ENCODE measurements at regions not wholly inside any gene's neighbourhood (a gene's known extent, or its start where the extent isn't known, plus 50 kb on each side); places are given as distances from the start of the nearest gene placed in this dataset.
"Not testable (repeated sequence)": the region's sequence is repeated elsewhere in the genome, so short reads cannot be mapped to it uniquely, and the experiment has no call there.

GRCh38 chr13:105764486-105764885 is 771.0 kb downstream of the EFNB2 start:
- DNase-seq, result no peak

- DNase-seq, result no peak
Observed at GRCh38 chr13:105763851-105764250, 771.6 kb downstream of the EFNB2 start.

GRCh38 chr13:105762096-105762495 is 773.4 kb downstream of the EFNB2 start:
- no peak for DNase-seq

GRCh38 chr13:105758918-105759860 is 776.3 kb downstream of the EFNB2 start:
- no peak for DNase-seq

GRCh38 chr13:105740739-105741138 is 794.7 kb downstream of the EFNB2 start:
- no peak for DNase-seq

GRCh38 chr13:105737688-105738087 is 797.8 kb downstream of the EFNB2 start:
- DNase-seq, result no peak

- no peak for DNase-seq
Observed at GRCh38 chr13:105735281-105735680, 800.2 kb downstream of the EFNB2 start.

GRCh38 chr13:105732806-105733529 is 802.5 kb downstream of the EFNB2 start:
- no peak for DNase-seq

- no peak for DNase-seq
Observed at GRCh38 chr13:105725887-105726286, 809.6 kb downstream of the EFNB2 start.

- DNase-seq, result no peak
Observed at GRCh38 chr13:105721016-105721415, 814.4 kb downstream of the EFNB2 start.

GRCh38 chr13:105719859-105720258 is 815.6 kb downstream of the EFNB2 start:
- no peak for DNase-seq

GRCh38 chr13:105709181-105709580 is 826.3 kb downstream of the EFNB2 start:
- DNase-seq, result no peak

- no peak for DNase-seq
Observed at GRCh38 chr13:105703843-105704242, 831.6 kb downstream of the EFNB2 start.

- no peak for DNase-seq
Observed at GRCh38 chr13:105702441-105702840, 833.0 kb downstream of the EFNB2 start.

- no peak for DNase-seq
Observed at GRCh38 chr13:105692769-105693168, 842.7 kb downstream of the EFNB2 start.

- DNase-seq, result no peak
Observed at GRCh38 chr13:105684216-105684615, 851.2 kb downstream of the EFNB2 start.

- DNase-seq, result no peak
Observed at GRCh38 chr13:105679838-105680237, 855.6 kb downstream of the EFNB2 start.

- no peak for DNase-seq
Observed at GRCh38 chr13:105678072-105678471, 857.4 kb downstream of the EFNB2 start.

- DNase-seq, result no peak
Observed at GRCh38 chr13:105672881-105673280, 862.6 kb downstream of the EFNB2 start.

- not testable (repeated sequence) for DNase-seq
Observed at GRCh38 chr13:105671131-105671530, 864.3 kb downstream of the EFNB2 start.

GRCh38 chr13:105670179-105670990 is 865.1 kb downstream of the EFNB2 start:
- DNase-seq, result no peak

GRCh38 chr13:105665284-105665683 is 870.2 kb downstream of the EFNB2 start:
- no peak for DNase-seq

GRCh38 chr13:105663182-105663581 is 872.3 kb downstream of the EFNB2 start:
- no peak for DNase-seq

Measured in activated gamma-delta T cell (primary cell).